ENCODE measurements at regions not wholly inside any gene's neighbourhood (a gene's known extent, or its start where the extent isn't known, plus 50 kb on each side); places are given as distances from the start of the nearest gene placed in this dataset.

DNA sequence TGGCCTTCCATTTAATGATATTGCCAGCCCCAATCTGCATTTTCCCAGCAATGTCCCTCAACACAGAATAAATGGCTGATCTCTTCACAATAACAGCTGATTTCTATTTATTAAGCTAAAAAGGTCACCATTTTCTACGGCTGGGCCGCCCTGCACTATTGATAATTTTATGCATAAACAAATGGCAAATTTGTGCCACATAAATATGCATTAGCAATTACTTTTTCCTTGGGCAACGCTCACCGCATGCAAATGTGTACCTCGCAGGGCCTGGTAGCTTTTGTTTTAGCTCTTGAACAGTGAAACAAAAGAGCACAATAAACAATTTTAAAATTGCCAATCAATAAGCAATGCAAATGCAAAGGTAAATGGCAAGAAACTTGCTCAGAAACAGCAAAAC is 331.9 kb upstream of the SOX5 start:
- TF ChIP-seq, protein P1, sequence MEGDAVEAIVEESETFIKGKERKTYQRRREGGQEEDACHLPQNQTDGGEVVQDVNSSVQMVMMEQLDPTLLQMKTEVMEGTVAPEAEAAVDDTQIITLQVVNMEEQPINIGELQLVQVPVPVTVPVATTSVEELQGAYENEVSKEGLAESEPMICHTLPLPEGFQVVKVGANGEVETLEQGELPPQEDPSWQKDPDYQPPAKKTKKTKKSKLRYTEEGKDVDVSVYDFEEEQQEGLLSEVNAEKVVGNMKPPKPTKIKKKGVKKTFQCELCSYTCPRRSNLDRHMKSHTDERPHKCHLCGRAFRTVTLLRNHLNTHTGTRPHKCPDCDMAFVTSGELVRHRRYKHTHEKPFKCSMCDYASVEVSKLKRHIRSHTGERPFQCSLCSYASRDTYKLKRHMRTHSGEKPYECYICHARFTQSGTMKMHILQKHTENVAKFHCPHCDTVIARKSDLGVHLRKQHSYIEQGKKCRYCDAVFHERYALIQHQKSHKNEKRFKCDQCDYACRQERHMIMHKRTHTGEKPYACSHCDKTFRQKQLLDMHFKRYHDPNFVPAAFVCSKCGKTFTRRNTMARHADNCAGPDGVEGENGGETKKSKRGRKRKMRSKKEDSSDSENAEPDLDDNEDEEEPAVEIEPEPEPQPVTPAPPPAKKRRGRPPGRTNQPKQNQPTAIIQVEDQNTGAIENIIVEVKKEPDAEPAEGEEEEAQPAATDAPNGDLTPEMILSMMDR (IDR thresholded peaks at IDR 0.05), result no peak
- TF ChIP-seq POLR2A (IDR thresholded peaks at IDR 0.05), result no peak
